Keratinocyte (primary cell): ENCODE measurements at regions not wholly inside any gene's neighbourhood (a gene's known extent, or its start where the extent isn't known, plus 50 kb on each side); places are given as distances from the start of the nearest gene placed in this dataset.
A peak's percentile ranks its signal among the peaks of the same experiment; 100 is the strongest.

Source experiments
- DNase-seq: peaks from one replicate; pipeline ENCODE4 v3.0.0-alpha.2; 2011; ENCODE audit warnings: low read depth, missing footprints, low spot score
- FAIRE-seq: peaks from 2 replicates; lab custom pipeline; 2011; peaks lifted over from hg19 to GRCh38; lab: Jason Lieb, UNC
- H2AFZ ChIP-seq: 2 replicates; pipeline ENCODE4 v1.6.0; 2012; ENCODE audit warnings: low read length, control low read depth, inconsistent platforms; ENCODE audit not compliant: control insufficient read depth
- H3K27ac ChIP-seq: 2 replicates; pipeline ENCODE4 v1.5.1; 2011; ENCODE audit warnings: low read length; ENCODE audit not compliant: control insufficient read depth, insufficient read depth
- H3K27me3 ChIP-seq: 3 replicates; pipeline ENCODE4 v1.6.0; 2011; ENCODE audit warnings: low read length; ENCODE audit not compliant: control insufficient read depth, insufficient read depth; ENCODE audit errors: extremely low read depth
- H3K36me3 ChIP-seq, 2 experiments: 2 replicates in 1 of 2; 3 replicates in 1 of 2; pipeline ENCODE4 v1.5.1; 2011; ENCODE audit warnings: low read length in 2 of 2, mild to moderate bottlenecking in 1 of 2; ENCODE audit not compliant: control insufficient read depth in 2 of 2, insufficient read depth in 2 of 2; ENCODE audit errors: extremely low read depth in 1 of 2
- H3K4me1 ChIP-seq: 3 replicates; pipeline ENCODE4 v1.5.1; 2011; ENCODE audit warnings: low read length; ENCODE audit not compliant: control insufficient read depth, insufficient read depth; ENCODE audit errors: extremely low read depth
- H3K4me2 ChIP-seq: 3 replicates; pipeline ENCODE4 v1.6.0; 2011; ENCODE audit warnings: low read depth, low read length; ENCODE audit not compliant: control insufficient read depth, insufficient read depth; ENCODE audit errors: extremely low read depth
- H3K4me3 ChIP-seq, 3 experiments: fragments of 200-600 bp in 1 of 3; sonication (generic) in 1 of 3; 2 replicates in 2 of 3; 3 replicates in 1 of 3; pipeline ENCODE4 v1.5.1; 2011 to 2016; ENCODE audit warnings: low read length in 3 of 3, mild to moderate bottlenecking in 3 of 3, control low read depth in 2 of 3, inconsistent platforms in 1 of 3, low read depth in 1 of 3, mixed read lengths in 1 of 3, mixed run types in 1 of 3, moderate library complexity in 1 of 3; ENCODE audit not compliant: control insufficient read depth in 2 of 3, insufficient read depth in 2 of 3; ENCODE audit errors: extremely low read depth in 1 of 3
- H3K79me2 ChIP-seq: 2 replicates; pipeline ENCODE4 v1.6.0; 2012; ENCODE audit warnings: low read length; ENCODE audit not compliant: control insufficient read depth, insufficient read depth
- H3K9ac ChIP-seq: 3 replicates; pipeline ENCODE4 v1.6.0; 2011; ENCODE audit warnings: low read length; ENCODE audit not compliant: control insufficient read depth, insufficient read depth; ENCODE audit errors: extremely low read depth
- H3K9me1 ChIP-seq: 3 replicates; pipeline ENCODE4 v1.6.0; 2011; ENCODE audit warnings: low read length; ENCODE audit not compliant: control insufficient read depth, insufficient read depth; ENCODE audit errors: extremely low read depth
- H3K9me3 ChIP-seq: 2 replicates; pipeline ENCODE4 v1.5.1; 2012; ENCODE audit warnings: low read depth, low read length; ENCODE audit not compliant: control insufficient read depth
- H4K20me1 ChIP-seq: 3 replicates; pipeline ENCODE4 v1.6.0; 2011; ENCODE audit warnings: low read length; ENCODE audit not compliant: control insufficient read depth, insufficient read depth; ENCODE audit errors: extremely low read depth
- EZH2 ChIP-seq: IDR thresholded peaks from one replicate; pipeline ENCODE4 v1.6.1; 2012; ENCODE audit warnings: inconsistent platforms, mild to moderate bottlenecking, low read length, moderate library complexity
- dilution Hi-C: fragments of 300-500 bp; cut with MboI; formaldehyde crosslinking; loops from one replicate; pipeline ENCODE4 v1.7.0; 2020; ENCODE audit warnings: low sequenced_read_pairs; ENCODE audit not compliant: extremely low pct_ligation_motif_present
- TF ChIP-seq, protein P1 (sequence below), 3 experiments: IDR thresholded peaks in 1 of 3; conservative IDR thresholded peaks in 1 of 3; optimal IDR thresholded peaks in 1 of 3; 2 replicates in 2 of 3; 3 replicates in 1 of 3; pipeline versions ENCODE3 to v1.5.1; 2011; ENCODE audit warnings: low read length in 3 of 3, mild to moderate bottlenecking in 3 of 3, moderate library complexity in 2 of 3, control low read depth in 1 of 3, inconsistent platforms in 1 of 3; ENCODE audit not compliant: insufficient read depth in 2 of 3; ENCODE audit errors: extremely low read depth in 1 of 3

DNA sequence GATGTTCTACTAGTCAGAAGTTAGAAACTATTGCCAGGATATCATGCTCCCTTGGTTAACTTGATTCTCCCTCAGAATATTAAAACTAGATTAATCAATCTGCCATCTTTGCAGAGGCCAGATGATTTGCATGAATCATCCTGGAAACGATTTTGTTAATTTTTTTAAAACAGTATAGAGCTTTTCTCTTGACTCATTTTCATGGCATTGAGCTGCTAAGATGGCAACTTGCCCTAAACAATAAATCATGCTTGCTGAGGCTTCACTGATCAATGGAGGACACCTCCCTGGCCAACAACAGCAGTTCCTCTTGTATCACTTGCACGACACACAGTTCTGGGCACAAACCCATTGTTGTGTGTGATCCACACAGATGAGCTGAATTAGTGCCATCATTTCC is 109.1 kb downstream of the COL6A6 start:
- peaks cover 6% of the 10 kb centered on the region for H3K27me3 ChIP-seq
- H3K9me1 ChIP-seq, result no peaks in the 10 kb centered on the region
- H3K4me1 ChIP-seq, result no peaks in the 10 kb centered on the region
- H3K9me3 ChIP-seq, result no peaks in the 10 kb centered on the region
- FAIRE-seq (peak; percentile 36), DNase-seq (no peak)
- H3K4me2 ChIP-seq, result no peak overlapping the region
- no peaks in the 10 kb centered on the region for H4K20me1 ChIP-seq
- no peaks in the 10 kb centered on the region for H3K36me3 ChIP-seq
- H3K9ac ChIP-seq, result no peak overlapping the region
- H3K27ac ChIP-seq, result no peak overlapping the region
- no peak overlapping the region for H3K4me3 ChIP-seq
- H2AFZ ChIP-seq, result no peak overlapping the region
- TF ChIP-seq, protein P1, sequence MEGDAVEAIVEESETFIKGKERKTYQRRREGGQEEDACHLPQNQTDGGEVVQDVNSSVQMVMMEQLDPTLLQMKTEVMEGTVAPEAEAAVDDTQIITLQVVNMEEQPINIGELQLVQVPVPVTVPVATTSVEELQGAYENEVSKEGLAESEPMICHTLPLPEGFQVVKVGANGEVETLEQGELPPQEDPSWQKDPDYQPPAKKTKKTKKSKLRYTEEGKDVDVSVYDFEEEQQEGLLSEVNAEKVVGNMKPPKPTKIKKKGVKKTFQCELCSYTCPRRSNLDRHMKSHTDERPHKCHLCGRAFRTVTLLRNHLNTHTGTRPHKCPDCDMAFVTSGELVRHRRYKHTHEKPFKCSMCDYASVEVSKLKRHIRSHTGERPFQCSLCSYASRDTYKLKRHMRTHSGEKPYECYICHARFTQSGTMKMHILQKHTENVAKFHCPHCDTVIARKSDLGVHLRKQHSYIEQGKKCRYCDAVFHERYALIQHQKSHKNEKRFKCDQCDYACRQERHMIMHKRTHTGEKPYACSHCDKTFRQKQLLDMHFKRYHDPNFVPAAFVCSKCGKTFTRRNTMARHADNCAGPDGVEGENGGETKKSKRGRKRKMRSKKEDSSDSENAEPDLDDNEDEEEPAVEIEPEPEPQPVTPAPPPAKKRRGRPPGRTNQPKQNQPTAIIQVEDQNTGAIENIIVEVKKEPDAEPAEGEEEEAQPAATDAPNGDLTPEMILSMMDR (optimal IDR thresholded peaks at IDR 0.05 in 1 of 3, IDR thresholded peaks at IDR 0.05 in 1 of 3, conservative IDR thresholded peaks at IDR 0.05 in 1 of 3; ENCODE audit: extremely low read depth in 1 of 3, insufficient read depth in 2 of 3, low read length in 3 of 3), result no peak
- no peak for TF ChIP-seq EZH2
- H3K79me2 ChIP-seq, result no peaks in the 10 kb centered on the region
- dilution Hi-C loops, result no loop called here

DNA sequence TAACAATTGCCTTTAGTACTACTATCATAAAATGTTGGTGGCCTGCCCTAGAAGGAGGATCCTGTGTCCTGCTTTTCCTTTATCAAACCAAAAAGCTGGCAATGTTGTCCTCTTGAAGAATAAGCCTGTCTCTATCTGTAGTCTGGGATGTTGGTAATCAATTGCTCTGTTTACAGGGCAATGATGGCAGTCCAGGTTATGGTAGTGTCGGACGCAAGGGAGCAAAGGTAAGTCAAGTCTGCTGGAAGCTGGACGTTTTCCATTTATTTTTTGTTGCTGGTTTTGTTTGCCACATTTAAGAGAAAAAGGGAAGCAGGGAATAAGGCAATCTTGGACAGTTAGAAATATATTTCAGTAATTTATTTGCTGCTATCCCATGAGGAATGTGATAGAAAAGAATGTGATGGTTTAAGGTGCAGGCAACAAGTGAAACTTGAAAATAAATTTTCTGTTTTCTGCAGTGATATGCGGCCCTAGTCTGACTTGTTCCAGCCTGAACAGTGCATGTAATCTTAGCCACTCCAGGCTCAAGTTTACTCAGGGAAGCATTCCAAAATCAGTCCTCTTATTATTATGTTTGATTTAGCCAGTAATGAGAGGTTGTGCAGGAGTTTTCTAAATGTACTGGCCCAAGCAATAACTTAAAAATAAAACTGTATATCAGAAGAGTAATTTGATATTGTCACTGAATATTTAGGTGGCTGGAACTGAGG is 110.3 kb downstream of the COL6A6 start:
- Histone ChIP-seq H3K4me2 (no peak overlapping the region), H3K4me3 (no peak overlapping the region), H3K9ac (no peak overlapping the region), H3K27me3 (peaks cover 6% of the 10 kb centered on the region), H2AFZ (no peak overlapping the region), H3K4me1 (no peaks in the 10 kb centered on the region), H3K36me3 (no peaks in the 10 kb centered on the region), H3K9me1 (no peaks in the 10 kb centered on the region), H3K27ac (no peak overlapping the region), H3K79me2 (no peaks in the 10 kb centered on the region), H4K20me1 (no peaks in the 10 kb centered on the region), H3K9me3 (no peaks in the 10 kb centered on the region)
- TF ChIP-seq, protein P1 (optimal IDR thresholded peaks at IDR 0.05 in 1 of 3, IDR thresholded peaks at IDR 0.05 in 1 of 3, conservative IDR thresholded peaks at IDR 0.05 in 1 of 3; ENCODE audit: extremely low read depth in 1 of 3, insufficient read depth in 2 of 3, low read length in 3 of 3), result no peak
- TF ChIP-seq EZH2, result no peak
- FAIRE-seq (no peak), DNase-seq (no peak)
- dilution Hi-C loops, result no loop called here
